ENCODE measurements at regions not wholly inside any gene's neighbourhood (a gene's known extent, or its start where the extent isn't known, plus 50 kb on each side); places are given as distances from the start of the nearest gene placed in this dataset.

DNA sequence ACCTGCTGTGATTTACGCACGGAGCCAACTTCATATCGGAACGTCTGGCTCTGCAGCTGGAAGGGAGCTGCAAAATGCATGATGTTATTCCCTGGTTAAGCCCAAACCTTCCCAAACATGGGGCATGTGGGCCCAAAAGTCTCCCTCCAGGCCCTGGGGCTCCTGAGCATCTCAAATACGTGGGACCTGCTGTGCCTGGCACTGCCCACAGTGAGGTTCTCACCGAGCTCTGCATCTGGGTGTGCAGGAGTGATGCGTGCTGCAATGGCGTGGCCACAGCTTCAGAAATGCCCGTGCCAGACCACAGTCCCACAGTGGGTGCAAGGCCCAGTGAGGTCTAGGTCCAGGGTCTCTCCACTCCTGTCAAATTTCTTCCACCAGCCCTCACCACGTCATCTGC, 503.3 kb downstream of the EIPR1 start:
- H3K36me3 ChIP-seq (ENCODE audit: insufficient read depth, insufficient read length, low read length), result no peaks in the 10 kb centered on the region

DNA sequence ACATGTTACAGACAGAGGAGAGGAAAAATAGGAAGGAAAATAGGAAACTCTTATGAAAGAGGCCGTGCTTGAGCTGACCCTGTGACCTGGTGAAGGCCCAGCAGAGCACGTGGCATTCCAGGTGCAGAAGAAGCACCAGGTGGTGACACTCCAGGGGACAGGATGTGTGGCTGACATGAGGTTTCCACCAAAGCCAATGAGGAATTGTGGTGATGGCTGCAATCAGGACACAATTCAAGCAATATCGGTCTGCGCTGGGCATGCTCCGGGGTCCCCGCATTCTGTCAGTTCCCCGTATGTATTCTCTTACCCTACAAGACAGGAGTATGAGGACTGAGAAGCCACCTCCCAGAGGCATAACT, 504.2 kb downstream of the EIPR1 start:
- DNase-seq (ENCODE audit: low read depth, low spot score), result no peak
- H3K4me3 ChIP-seq (ENCODE audit: insufficient read length, low read depth), result no peak overlapping the region
- no peaks in the 10 kb centered on the region for H3K27me3 ChIP-seq (ENCODE audit: insufficient read depth, insufficient read length)
- H3K9me3 ChIP-seq (ENCODE audit: insufficient read depth, low read length), result peaks cover 19% of the 10 kb centered on the region
- peaks cover 4% of the 10 kb centered on the region for H3K4me1 ChIP-seq (ENCODE audit: insufficient read depth, insufficient read length)
- no peak for TF ChIP-seq ZNF274 (IDR thresholded peaks at IDR 0.05; ENCODE audit: low read depth, low read length)
- TF ChIP-seq YY1 (IDR thresholded peaks at IDR 0.05; ENCODE audit: insufficient read depth, insufficient read length), result no peak
- no peak for TF ChIP-seq SUZ12 (IDR thresholded peaks at IDR 0.05; ENCODE audit: extremely low read depth, insufficient read depth, insufficient read length)
- H3K9ac ChIP-seq (ENCODE audit: insufficient read length, low read depth), result no peak overlapping the region
- no peaks in the 10 kb centered on the region for H3K36me3 ChIP-seq (ENCODE audit: insufficient read depth, insufficient read length, low read length)

More for the DNA sequence above, 503.3 kb downstream of the EIPR1 start:
- Histone ChIP-seq H3K9ac (ENCODE audit: insufficient read length, low read depth) (no peak overlapping the region), H3K4me3 (ENCODE audit: insufficient read length, low read depth) (no peak overlapping the region), H3K27me3 (ENCODE audit: insufficient read depth, insufficient read length) (no peaks in the 10 kb centered on the region), H3K9me3 (ENCODE audit: insufficient read depth, low read length) (peaks cover 19% of the 10 kb centered on the region), H3K4me1 (ENCODE audit: insufficient read depth, insufficient read length) (peaks cover 4% of the 10 kb centered on the region)
- no peak for DNase-seq (ENCODE audit: low read depth, low spot score)
- TF ChIP-seq ZNF274 (IDR thresholded peaks at IDR 0.05; ENCODE audit: low read depth, low read length), result no peak
- no peak for TF ChIP-seq YY1 (IDR thresholded peaks at IDR 0.05; ENCODE audit: insufficient read depth, insufficient read length)
- no peak for TF ChIP-seq SUZ12 (IDR thresholded peaks at IDR 0.05; ENCODE audit: extremely low read depth, insufficient read depth, insufficient read length)

DNA sequence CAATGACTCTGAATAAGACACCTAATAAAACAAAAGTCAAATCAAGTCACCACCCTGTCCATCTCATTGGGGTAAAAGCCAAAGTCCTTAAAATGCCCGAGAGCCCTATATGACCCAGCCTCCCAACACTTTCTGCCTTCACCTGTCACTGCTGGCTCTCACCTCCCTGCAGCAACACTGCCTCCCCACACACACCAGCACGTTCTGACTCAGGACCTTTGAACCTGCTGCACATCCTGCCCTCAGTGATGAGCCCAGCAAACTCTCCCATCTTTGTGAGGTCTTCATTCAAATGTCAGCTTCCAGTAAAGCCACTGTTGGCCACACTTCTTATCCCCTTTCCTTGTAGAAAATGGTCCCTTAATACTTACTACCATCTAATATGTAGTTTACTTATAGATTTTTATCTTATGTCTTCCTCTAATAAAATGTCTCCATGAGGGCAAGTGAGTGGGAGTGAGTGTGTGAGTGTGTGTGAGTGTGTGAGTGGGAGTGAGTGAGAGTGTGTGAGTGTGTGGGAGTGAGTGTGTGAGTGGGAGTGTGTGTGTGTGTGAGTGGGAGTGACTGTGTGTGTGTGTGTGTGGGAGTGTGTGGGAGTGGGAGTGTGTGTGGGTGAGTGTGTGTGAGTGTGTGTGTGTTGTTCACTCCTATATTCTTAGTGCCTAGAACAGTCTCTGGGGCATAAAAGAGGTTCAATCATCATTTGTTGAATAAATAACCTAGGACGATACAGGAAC, 504.7 kb downstream of the EIPR1 start:
- H3K9ac ChIP-seq (ENCODE audit: insufficient read length, low read depth), result no peak overlapping the region
- no peak overlapping the region for H3K4me3 ChIP-seq (ENCODE audit: insufficient read length, low read depth)
- H3K9me3 ChIP-seq (ENCODE audit: insufficient read depth, low read length), result peaks cover 15% of the 10 kb centered on the region
- no peak for TF ChIP-seq ZNF274 (IDR thresholded peaks at IDR 0.05; ENCODE audit: low read depth, low read length)
- TF ChIP-seq YY1 (IDR thresholded peaks at IDR 0.05; ENCODE audit: insufficient read depth, insufficient read length), result no peak
- TF ChIP-seq SUZ12 (IDR thresholded peaks at IDR 0.05; ENCODE audit: extremely low read depth, insufficient read depth, insufficient read length), result no peak
- peaks cover 4% of the 10 kb centered on the region for H3K4me1 ChIP-seq (ENCODE audit: insufficient read depth, insufficient read length)
- no peaks in the 10 kb centered on the region for H3K27me3 ChIP-seq (ENCODE audit: insufficient read depth, insufficient read length)
- H3K36me3 ChIP-seq (ENCODE audit: insufficient read depth, insufficient read length, low read length), result no peaks in the 10 kb centered on the region
- DNase-seq (ENCODE audit: low read depth, low spot score), result no peak

GRCh38 chr2:2872309-2872617, 505.4 kb downstream of the EIPR1 start:
- no peaks in the 10 kb centered on the region for H3K36me3 ChIP-seq (ENCODE audit: insufficient read depth, insufficient read length, low read length)
- H3K9ac ChIP-seq (ENCODE audit: insufficient read length, low read depth), result no peak overlapping the region
- H3K4me3 ChIP-seq (ENCODE audit: insufficient read length, low read depth), result no peak overlapping the region
- peaks cover 4% of the 10 kb centered on the region for H3K4me1 ChIP-seq (ENCODE audit: insufficient read depth, insufficient read length)
- no peak for DNase-seq (ENCODE audit: low read depth, low spot score)
- TF ChIP-seq YY1 (IDR thresholded peaks at IDR 0.05; ENCODE audit: insufficient read depth, insufficient read length), result no peak
- no peak for TF ChIP-seq ZNF274 (IDR thresholded peaks at IDR 0.05; ENCODE audit: low read depth, low read length)
- TF ChIP-seq SUZ12 (IDR thresholded peaks at IDR 0.05; ENCODE audit: extremely low read depth, insufficient read depth, insufficient read length), result no peak
- peaks cover 9% of the 10 kb centered on the region for H3K9me3 ChIP-seq (ENCODE audit: insufficient read depth, low read length)
- no peaks in the 10 kb centered on the region for H3K27me3 ChIP-seq (ENCODE audit: insufficient read depth, insufficient read length)

- Histone ChIP-seq H3K4me3 (ENCODE audit: insufficient read length, low read depth) (no peak overlapping the region), H3K27me3 (ENCODE audit: insufficient read depth, insufficient read length) (no peaks in the 10 kb centered on the region), H3K36me3 (ENCODE audit: insufficient read depth, insufficient read length, low read length) (no peaks in the 10 kb centered on the region), H3K4me1 (ENCODE audit: insufficient read depth, insufficient read length) (peaks cover 4% of the 10 kb centered on the region), H3K9me3 (ENCODE audit: insufficient read depth, low read length) (peaks cover 3% of the 10 kb centered on the region; the same call in 1 of the 2 replicates), H3K9ac (ENCODE audit: insufficient read length, low read depth) (no peak overlapping the region)
- TF ChIP-seq ZNF274 (IDR thresholded peaks at IDR 0.05; ENCODE audit: low read depth, low read length) (no peak), YY1 (IDR thresholded peaks at IDR 0.05; ENCODE audit: insufficient read depth, insufficient read length) (no peak), SUZ12 (IDR thresholded peaks at IDR 0.05; ENCODE audit: extremely low read depth, insufficient read depth, insufficient read length) (no peak)
- no peak for DNase-seq (ENCODE audit: low read depth, low spot score)
Observed at GRCh38 chr2:2871480-2872308, 505.9 kb downstream of the EIPR1 start.

GRCh38 chr2:2870106-2870505, 507.5 kb downstream of the EIPR1 start:
- Histone ChIP-seq H3K36me3 (ENCODE audit: insufficient read depth, insufficient read length, low read length) (no peaks in the 10 kb centered on the region), H3K9ac (ENCODE audit: insufficient read length, low read depth) (no peak overlapping the region), H3K4me3 (ENCODE audit: insufficient read length, low read depth) (no peak overlapping the region), H3K27me3 (ENCODE audit: insufficient read depth, insufficient read length) (no peaks in the 10 kb centered on the region), H3K4me1 (ENCODE audit: insufficient read depth, insufficient read length) (peaks cover 4% of the 10 kb centered on the region), H3K9me3 (ENCODE audit: insufficient read depth, low read length) (no peaks in the 10 kb centered on the region)
- TF ChIP-seq ZNF274 (IDR thresholded peaks at IDR 0.05; ENCODE audit: low read depth, low read length), result no peak
- no peak for TF ChIP-seq YY1 (IDR thresholded peaks at IDR 0.05; ENCODE audit: insufficient read depth, insufficient read length)
- no peak for TF ChIP-seq SUZ12 (IDR thresholded peaks at IDR 0.05; ENCODE audit: extremely low read depth, insufficient read depth, insufficient read length)
- no peak for DNase-seq (ENCODE audit: low read depth, low spot score)

DNA sequence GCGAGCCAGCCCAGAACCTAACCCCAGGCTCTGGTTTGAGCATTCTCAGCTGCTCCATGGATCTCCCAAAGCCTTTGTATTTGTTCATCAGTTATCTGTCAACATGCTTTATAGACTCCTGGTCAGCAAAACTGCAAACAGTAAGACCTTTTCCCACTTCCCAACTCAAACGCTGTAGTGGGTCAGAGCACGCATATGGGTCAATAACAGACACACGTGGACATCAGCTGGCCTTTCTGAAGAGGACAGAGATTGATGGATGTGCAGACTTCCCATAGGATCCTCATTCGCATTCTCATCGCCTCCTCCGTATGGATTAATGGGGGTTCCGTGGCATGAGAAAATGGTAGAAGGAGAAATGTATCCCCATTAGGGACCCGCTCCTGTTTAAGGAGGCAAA, 508.1 kb downstream of the EIPR1 start:
- TF ChIP-seq SUZ12 (IDR thresholded peaks at IDR 0.05; ENCODE audit: extremely low read depth, insufficient read depth, insufficient read length) (no peak), YY1 (IDR thresholded peaks at IDR 0.05; ENCODE audit: insufficient read depth, insufficient read length) (no peak), ZNF274 (IDR thresholded peaks at IDR 0.05; ENCODE audit: low read depth, low read length) (no peak)
- Histone ChIP-seq H3K9ac (ENCODE audit: insufficient read length, low read depth) (no peak overlapping the region), H3K27me3 (ENCODE audit: insufficient read depth, insufficient read length) (no peaks in the 10 kb centered on the region)

More for the DNA sequence above, 508.1 kb downstream of the EIPR1 start:
- Histone ChIP-seq H3K4me3 (ENCODE audit: insufficient read length, low read depth) (no peak overlapping the region), H3K9me3 (ENCODE audit: insufficient read depth, low read length) (peaks cover 2% of the 10 kb centered on the region; the same call in 1 of the 2 replicates), H3K4me1 (ENCODE audit: insufficient read depth, insufficient read length) (peaks cover 4% of the 10 kb centered on the region), H3K36me3 (ENCODE audit: insufficient read depth, insufficient read length, low read length) (no peaks in the 10 kb centered on the region)
- DNase-seq (ENCODE audit: low read depth, low spot score), result no peak

All from NT2/D1 (cell line).